HCT116 (cell line): ENCODE measurements at regions not wholly inside any gene's neighbourhood (a gene's known extent, or its start where the extent isn't known, plus 50 kb on each side); places are given as distances from the start of the nearest gene placed in this dataset.

Source experiments
- ATAC-seq: fragments of 200-7000 bp; cut with Tn5 transposase; 2 replicates; pipeline ENCODE4 v1.9.1; 2020; ENCODE audit warnings: mild to moderate bottlenecking, moderate library complexity
- BruUV-seq: library from RNA; stranded (reverse); fragments of 400-500 nt; replicated peaks from 2 replicates; lab custom pipeline; 2021; lab: Mats Ljungman, UMichigan
- CTCF ChIA-PET: fragments of 300-600 bp; sonication (Branson Sonifier 250); formaldehyde crosslinking; loops from one replicate; lab custom pipeline; 2021; ENCODE audit warnings: antibody characterized with exemption; lab: Charles Lee
- POLR2A ChIA-PET: fragments of 300-600, 350-600 bp; sonication (Branson Sonifier 250); formaldehyde crosslinking; loops from one replicate; lab custom pipeline; 2021; ENCODE audit warnings: antibody characterized with exemption; lab: Charles Lee
- RAD21 ChIA-PET, 2 experiments: fragments of 300-600 bp; sonication (Branson Sonifier 250); formaldehyde crosslinking; loops; one replicate each; lab custom pipeline; 2023; ENCODE audit warnings: low total read pairs in 2 of 2; ENCODE audit not compliant: uncharacterized antibody in 2 of 2, unreplicated experiment in 2 of 2, low non-redundant PET in 1 of 2; lab: Charles Lee
- DNase-seq: peaks from one replicate; pipeline ENCODE4 v3.0.0-alpha.2; 2010; ENCODE audit warnings: low read depth, low spot score
- H2AFZ ChIP-seq: fragments of 200-600 bp; shearing (Covaris generic), sonication (generic); 2 replicates; pipeline ENCODE4 v1.6.1; 2017; ENCODE audit warnings: low read depth, mixed run types, mixed read lengths, antibody characterized with exemption, low read length; ENCODE audit not compliant: poor library complexity, severe bottlenecking
- H3K27ac ChIP-seq: 2 replicates; pipeline ENCODE4 v1.5.1; 2012; ENCODE audit warnings: low read depth, low read length
- H3K27me3 ChIP-seq: fragments of 200-600 bp; sonication (generic); 2 replicates; pipeline ENCODE4 v1.6.1; 2016; ENCODE audit warnings: mixed run types, low read length, mixed read lengths; ENCODE audit not compliant: insufficient read depth
- H3K36me3 ChIP-seq, 2 experiments: fragments of 200-500 bp in 1 of 2; fragments of 200-600 bp in 1 of 2; sonication (Bioruptor generic) in 1 of 2; sonication (generic) in 1 of 2; 2 replicates each; pipeline versions ENCODE4 v1.5.1 to v1.6.1; 2014 to 2016; ENCODE audit warnings: low read length in 2 of 2, inconsistent platforms in 1 of 2, mixed read lengths in 1 of 2, mixed run types in 1 of 2; ENCODE audit not compliant: insufficient read depth in 2 of 2, control insufficient read depth in 1 of 2
- H3K4me1 ChIP-seq, 2 experiments: fragments of 200-600 bp in 1 of 2; sonication (generic) in 1 of 2; 2 replicates each; pipeline versions ENCODE4 v1.5.1 to v1.6.1; 2012 to 2017; ENCODE audit warnings: low read length in 2 of 2, inconsistent platforms in 1 of 2, mild to moderate bottlenecking in 1 of 2, mixed read lengths in 1 of 2, mixed run types in 1 of 2, moderate library complexity in 1 of 2; ENCODE audit not compliant: insufficient read depth in 2 of 2, control insufficient read depth in 1 of 2
- H3K4me2 ChIP-seq: fragments of 200-600 bp; sonication (generic); 2 replicates; pipeline ENCODE4 v1.6.1; 2017; ENCODE audit warnings: mixed run types, low read length, mixed read lengths
- H3K4me3 ChIP-seq, 2 experiments: fragments of 200-600 bp in 1 of 2; sonication (generic) in 1 of 2; replicated peaks in 1 of 2; 2 replicates each; pipeline ENCODE4 v1.5.1; 2011 to 2016; ENCODE audit warnings: low read length in 2 of 2, control low read depth in 1 of 2, low read depth in 1 of 2, mild to moderate bottlenecking in 1 of 2, mixed read lengths in 1 of 2, mixed run types in 1 of 2
- H3K79me2 ChIP-seq: fragments of 200-600 bp; sonication (generic); 2 replicates; pipeline ENCODE4 v1.6.1; 2017; ENCODE audit warnings: mild to moderate bottlenecking, mixed run types, low read length, moderate library complexity, mixed read lengths; ENCODE audit not compliant: insufficient read depth
- H3K9ac ChIP-seq: fragments of 200-600 bp; sonication (generic); 2 replicates; pipeline ENCODE4 v1.6.1; 2016; ENCODE audit warnings: low read length, mixed read lengths
- H3K9me2 ChIP-seq: fragments of 200-600 bp; sonication (generic), shearing (Covaris generic); 2 replicates; pipeline ENCODE4 v1.6.1; 2017; ENCODE audit warnings: mixed run types, mild to moderate bottlenecking, moderate library complexity; ENCODE audit not compliant: insufficient read depth
- H3K9me3 ChIP-seq, 2 experiments: fragments of 200-500 bp in 1 of 2; fragments of 200-600 bp in 1 of 2; sonication (Bioruptor generic) in 1 of 2; sonication (generic) in 1 of 2; 2 replicates each; pipeline ENCODE4 v1.6.1; 2014 to 2017; ENCODE audit warnings: low read length in 2 of 2, mixed read lengths in 2 of 2, inconsistent platforms in 1 of 2, low read depth in 1 of 2, mild to moderate bottlenecking in 1 of 2, mixed run types in 1 of 2, moderate library complexity in 1 of 2; ENCODE audit not compliant: control insufficient read depth in 1 of 2, insufficient read depth in 1 of 2
- H4K20me1 ChIP-seq: fragments of 200-600 bp; sonication (generic), shearing (Covaris generic); 2 replicates; pipeline ENCODE4 v1.6.1; 2017; ENCODE audit warnings: mixed run types, mild to moderate bottlenecking, moderate library complexity; ENCODE audit not compliant: insufficient read depth
- CBX3 ChIP-seq: IDR thresholded peaks from 2 replicates; pipeline ENCODE4 v1.6.1; 2012; ENCODE audit warnings: low read depth
- ELF1 ChIP-seq: IDR thresholded peaks from 2 replicates; pipeline ENCODE4 v1.6.1; 2012; ENCODE audit warnings: low read depth, borderline replicate concordance
- FOSL1 ChIP-seq: IDR thresholded peaks from 2 replicates; pipeline ENCODE4 v1.6.1; 2012; ENCODE audit warnings: low read depth
- POLR2AphosphoS5 ChIP-seq: IDR thresholded peaks from 2 replicates; pipeline ENCODE4 v1.6.1; 2011; ENCODE audit warnings: mild to moderate bottlenecking, low read depth, low read length, moderate library complexity
- RAD21 ChIP-seq: IDR thresholded peaks from 2 replicates; pipeline ENCODE4 v1.6.1; 2012; ENCODE audit warnings: low read depth, mild to moderate bottlenecking
- SP1 ChIP-seq: IDR thresholded peaks from 2 replicates; pipeline ENCODE4 v1.6.1; 2012; ENCODE audit warnings: low read depth
- SRF ChIP-seq: IDR thresholded peaks from 2 replicates; pipeline ENCODE4 v1.6.1; 2012; ENCODE audit warnings: low read depth
- intact Hi-C: fragments of 100-400 bp; cut with micrococcal nuclease; formaldehyde crosslinking; loops from 2 replicates; pipeline ENCODE4 v1.10.0; 2022
- TF ChIP-seq, protein P1 (sequence below), 3 experiments: fragments of 200-600 bp in 1 of 3; sonication (generic) in 1 of 3; IDR thresholded peaks in 2 of 3; conservative IDR thresholded peaks in 1 of 3; 2 replicates each; pipeline ENCODE4 v1.5.1; 2012 to 2017; ENCODE audit warnings: low read depth in 2 of 3, low read length in 2 of 3, antibody characterized with exemption in 1 of 3, borderline replicate concordance in 1 of 3, control low read depth in 1 of 3, mild to moderate bottlenecking in 1 of 3, mixed read lengths in 1 of 3, mixed run types in 1 of 3, moderate library complexity in 1 of 3; ENCODE audit not compliant: insufficient read depth in 1 of 3
- TF ChIP-seq, protein P2 (sequence below): IDR thresholded peaks from 2 replicates; pipeline ENCODE4 v1.6.1; 2012; ENCODE audit warnings: low read depth

DNA sequence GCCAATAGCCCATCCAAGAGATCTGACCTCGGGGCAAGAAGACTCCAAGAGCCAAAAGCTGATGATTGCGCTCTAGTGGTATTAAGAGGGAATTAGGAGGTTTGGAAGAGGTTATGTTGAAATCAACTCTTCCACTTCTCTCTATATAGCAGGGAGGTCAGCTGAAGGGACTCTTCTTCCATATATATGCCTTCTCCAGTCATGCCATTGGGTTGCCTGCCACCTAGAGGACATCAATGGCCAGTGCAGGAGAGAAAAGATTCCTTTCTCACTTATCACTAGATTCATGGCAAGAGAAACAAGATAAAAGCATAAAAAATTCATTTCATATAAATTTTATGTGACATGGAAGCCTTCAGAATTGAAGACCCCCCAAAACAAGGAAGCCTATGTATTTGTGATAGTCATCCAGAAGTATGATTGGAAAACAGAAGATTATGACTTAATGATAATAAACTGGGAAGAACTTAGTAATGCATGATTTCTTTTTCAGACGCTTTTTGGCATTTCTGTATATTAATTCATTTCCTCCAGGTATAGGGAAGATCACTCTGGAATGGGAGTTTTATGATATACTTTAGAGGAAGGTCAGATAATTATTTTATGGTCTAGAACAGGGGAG lies 435.1 kb upstream of the DDI1 start:
- Histone ChIP-seq H3K79me2 (no peaks in the 10 kb centered on the region), H3K4me2 (no peak overlapping the region), H3K36me3 (no peaks in the 10 kb centered on the region), H3K27me3 (no peaks in the 10 kb centered on the region), H3K9me2 (no peaks in the 10 kb centered on the region), H3K9me3 (no peaks in the 10 kb centered on the region), H3K4me3 (no peak overlapping the region), H2AFZ (no peak overlapping the region), H3K27ac (no peak overlapping the region), H4K20me1 (no peaks in the 10 kb centered on the region), H3K9ac (no peak overlapping the region), H3K4me1 (no peaks in the 10 kb centered on the region)
- RAD21 ChIA-PET = no interaction called here
- CTCF ChIA-PET = interaction anchor here (0.8 to 1.9 kb wide), 3 partner anchors 20 to 399 kb away, joined by 3 to 6 read pairs (median 4); no protein-coding TSS in a partner anchor
- POLR2A ChIA-PET = no interaction called here
- no TSS peak for BruUV-seq
- peak; percentile 88 for ATAC-seq
- DNase-seq = no peak
- intact Hi-C loops = loop anchor here (1.0 to 2.0 kb wide), 3 partner anchors 275 to 399 kb away; no protein-coding TSS in a partner anchor
- no peak for TF ChIP-seq SP1
- peak; percentile 83 for TF ChIP-seq RAD21
- TF ChIP-seq, protein P1, sequence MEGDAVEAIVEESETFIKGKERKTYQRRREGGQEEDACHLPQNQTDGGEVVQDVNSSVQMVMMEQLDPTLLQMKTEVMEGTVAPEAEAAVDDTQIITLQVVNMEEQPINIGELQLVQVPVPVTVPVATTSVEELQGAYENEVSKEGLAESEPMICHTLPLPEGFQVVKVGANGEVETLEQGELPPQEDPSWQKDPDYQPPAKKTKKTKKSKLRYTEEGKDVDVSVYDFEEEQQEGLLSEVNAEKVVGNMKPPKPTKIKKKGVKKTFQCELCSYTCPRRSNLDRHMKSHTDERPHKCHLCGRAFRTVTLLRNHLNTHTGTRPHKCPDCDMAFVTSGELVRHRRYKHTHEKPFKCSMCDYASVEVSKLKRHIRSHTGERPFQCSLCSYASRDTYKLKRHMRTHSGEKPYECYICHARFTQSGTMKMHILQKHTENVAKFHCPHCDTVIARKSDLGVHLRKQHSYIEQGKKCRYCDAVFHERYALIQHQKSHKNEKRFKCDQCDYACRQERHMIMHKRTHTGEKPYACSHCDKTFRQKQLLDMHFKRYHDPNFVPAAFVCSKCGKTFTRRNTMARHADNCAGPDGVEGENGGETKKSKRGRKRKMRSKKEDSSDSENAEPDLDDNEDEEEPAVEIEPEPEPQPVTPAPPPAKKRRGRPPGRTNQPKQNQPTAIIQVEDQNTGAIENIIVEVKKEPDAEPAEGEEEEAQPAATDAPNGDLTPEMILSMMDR (IDR thresholded peaks at IDR 0.05 in 2 of 3, conservative IDR thresholded peaks at IDR 0.05 in 1 of 3; ENCODE audit: borderline replicate concordance in 1 of 3, insufficient read depth in 1 of 3, low read depth in 2 of 3, low read length in 2 of 3) = peak; percentile 69 to 93 (median 92); a peak in 5 of 6 replicates
- TF ChIP-seq, all 23 proteins: peak for 2

DNA sequence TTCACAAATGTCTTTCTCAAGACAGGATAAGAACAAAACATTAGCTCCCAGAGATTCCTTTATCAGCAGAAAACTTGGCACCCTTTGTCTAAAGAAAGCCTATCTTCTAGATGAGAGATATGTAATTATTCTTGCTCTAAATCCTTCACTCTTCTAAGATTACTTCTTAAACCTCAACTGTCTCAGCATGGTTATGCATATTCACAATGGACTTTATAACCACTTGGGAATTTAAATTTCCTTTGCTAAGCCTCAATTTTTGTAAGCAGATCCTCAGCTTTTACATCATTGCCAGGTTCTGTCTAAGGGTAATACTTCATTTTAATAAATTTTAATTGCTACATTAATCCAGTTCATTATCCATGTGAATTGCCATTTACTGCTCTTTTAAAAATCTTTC lies 433.6 kb upstream of the DDI1 start:
- ChIA-PET POLR2A (no interaction called here), RAD21 (interaction anchor here in 1 of 2 experiments (1.0 kb wide), 1 partner anchor 264 kb away, joined by 3 read pairs; no protein-coding TSS in a partner anchor), CTCF (interaction anchor here (1.1 to 1.3 kb wide), 2 partner anchors 400 to 401 kb away, joined by 3 read pairs; no protein-coding TSS in a partner anchor)
- BruUV-seq = no TSS peak
- Histone ChIP-seq H2AFZ (no peak overlapping the region), H3K4me1 (no peaks in the 10 kb centered on the region), H3K36me3 (no peaks in the 10 kb centered on the region), H4K20me1 (no peaks in the 10 kb centered on the region), H3K9me3 (no peaks in the 10 kb centered on the region), H3K9me2 (no peaks in the 10 kb centered on the region), H3K79me2 (no peaks in the 10 kb centered on the region), H3K4me2 (no peak overlapping the region), H3K27ac (no peak overlapping the region), H3K27me3 (no peaks in the 10 kb centered on the region), H3K4me3 (no peak overlapping the region), H3K9ac (no peak overlapping the region)
- ATAC-seq (no peak), DNase-seq (no peak)
- intact Hi-C loops = no loop called here
- TF ChIP-seq CBX3 (no peak), SRF (no peak), ELF1 (no peak), FOSL1 (no peak), POLR2AphosphoS5 (no peak)
- TF ChIP-seq, protein P2, sequence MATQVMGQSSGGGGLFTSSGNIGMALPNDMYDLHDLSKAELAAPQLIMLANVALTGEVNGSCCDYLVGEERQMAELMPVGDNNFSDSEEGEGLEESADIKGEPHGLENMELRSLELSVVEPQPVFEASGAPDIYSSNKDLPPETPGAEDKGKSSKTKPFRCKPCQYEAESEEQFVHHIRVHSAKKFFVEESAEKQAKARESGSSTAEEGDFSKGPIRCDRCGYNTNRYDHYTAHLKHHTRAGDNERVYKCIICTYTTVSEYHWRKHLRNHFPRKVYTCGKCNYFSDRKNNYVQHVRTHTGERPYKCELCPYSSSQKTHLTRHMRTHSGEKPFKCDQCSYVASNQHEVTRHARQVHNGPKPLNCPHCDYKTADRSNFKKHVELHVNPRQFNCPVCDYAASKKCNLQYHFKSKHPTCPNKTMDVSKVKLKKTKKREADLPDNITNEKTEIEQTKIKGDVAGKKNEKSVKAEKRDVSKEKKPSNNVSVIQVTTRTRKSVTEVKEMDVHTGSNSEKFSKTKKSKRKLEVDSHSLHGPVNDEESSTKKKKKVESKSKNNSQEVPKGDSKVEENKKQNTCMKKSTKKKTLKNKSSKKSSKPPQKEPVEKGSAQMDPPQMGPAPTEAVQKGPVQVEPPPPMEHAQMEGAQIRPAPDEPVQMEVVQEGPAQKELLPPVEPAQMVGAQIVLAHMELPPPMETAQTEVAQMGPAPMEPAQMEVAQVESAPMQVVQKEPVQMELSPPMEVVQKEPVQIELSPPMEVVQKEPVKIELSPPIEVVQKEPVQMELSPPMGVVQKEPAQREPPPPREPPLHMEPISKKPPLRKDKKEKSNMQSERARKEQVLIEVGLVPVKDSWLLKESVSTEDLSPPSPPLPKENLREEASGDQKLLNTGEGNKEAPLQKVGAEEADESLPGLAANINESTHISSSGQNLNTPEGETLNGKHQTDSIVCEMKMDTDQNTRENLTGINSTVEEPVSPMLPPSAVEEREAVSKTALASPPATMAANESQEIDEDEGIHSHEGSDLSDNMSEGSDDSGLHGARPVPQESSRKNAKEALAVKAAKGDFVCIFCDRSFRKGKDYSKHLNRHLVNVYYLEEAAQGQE = no peak
